GM12892 (cell line): ENCODE measurements at regions not wholly inside any gene's neighbourhood (a gene's known extent, or its start where the extent isn't known, plus 50 kb on each side); places are given as distances from the start of the nearest gene placed in this dataset.

Experiments used
- POLR2A ChIP-seq: IDR thresholded peaks from 2 replicates; pipeline ENCODE4 v1.6.1; 2011; ENCODE audit warnings: low read depth, low read length, control low read depth
- POLR2AphosphoS5 ChIP-seq: IDR thresholded peaks from 2 replicates; pipeline ENCODE4 v1.6.1; 2011; ENCODE audit warnings: low read depth, low read length, control low read depth
- TAF1 ChIP-seq: IDR thresholded peaks from 2 replicates; pipeline ENCODE4 v1.6.1; 2011; ENCODE audit warnings: low read depth, mild to moderate bottlenecking, control low read depth, low read length, borderline replicate concordance

DNA sequence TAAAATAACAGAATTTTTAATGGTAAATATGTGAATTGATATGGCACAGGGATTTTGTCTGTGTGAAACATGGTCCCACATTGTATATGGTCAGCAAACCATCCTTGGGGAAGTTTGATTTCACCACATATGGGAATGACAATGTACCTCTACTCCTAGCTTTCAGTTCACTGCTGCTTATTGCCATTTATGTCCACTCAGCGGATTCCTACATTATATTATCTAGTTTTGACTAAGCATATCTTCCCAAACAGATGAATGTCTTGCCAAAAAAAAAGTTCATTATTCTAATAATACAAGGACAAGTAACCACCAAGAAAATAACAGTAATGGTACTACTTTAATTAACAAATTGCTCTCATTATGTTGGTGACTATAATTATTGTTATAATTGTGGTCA is 1521.6 kb downstream of the MAT2B start:
- TF ChIP-seq POLR2A = no peak
- TF ChIP-seq POLR2AphosphoS5 = no peak
- TF ChIP-seq TAF1 = no peak
